SHP77 treated with DMSO at 0.1 percent for 48 hours (cell line): ENCODE measurements at regions not wholly inside any gene's neighbourhood (a gene's known extent, or its start where the extent isn't known, plus 50 kb on each side); places are given as distances from the start of the nearest gene placed in this dataset.
A peak's percentile ranks its signal among the peaks of the same experiment; 100 is the strongest.

Source experiments
- DNase-seq: peaks from one replicate; lab custom pipeline; 2025; lab: John Stamatoyannopoulos, UW

GRCh38 chr16:85541980-85542900 lies 70.9 kb upstream of the GSE1 start:
- DNase-seq: no peak

DNA sequence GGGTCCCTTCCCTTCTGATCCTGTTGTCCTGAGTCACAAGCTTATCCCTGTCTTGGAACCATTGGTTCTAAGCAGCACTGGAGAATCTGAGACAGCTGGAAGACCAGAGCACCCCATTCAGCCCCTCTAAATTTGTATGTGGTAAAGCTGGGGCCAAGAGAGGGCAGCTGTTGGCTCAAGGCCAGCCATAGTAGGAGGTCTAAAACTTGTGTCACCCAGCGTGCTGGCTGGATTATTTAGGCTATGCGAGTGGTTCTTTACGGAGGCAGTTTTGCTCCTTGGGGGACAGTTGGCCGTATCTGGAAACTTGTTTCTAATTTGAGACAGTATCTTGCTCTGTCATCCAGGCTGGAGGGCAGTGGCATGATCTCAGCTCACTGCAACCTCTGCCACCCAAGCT lies 69.6 kb upstream of the GSE1 start:
- DNase-seq: no peak

GRCh38 chr16:85544016-85544415 lies 69.1 kb upstream of the GSE1 start:
- no peak for DNase-seq

- no peak for DNase-seq
Measured at GRCh38 chr16:85544668-85545067, 68.5 kb upstream of the GSE1 start.

GRCh38 chr16:85545227-85545818 lies 67.8 kb upstream of the GSE1 start:
- DNase-seq: no peak

GRCh38 chr16:85546585-85547447 lies 66.3 kb upstream of the GSE1 start:
- DNase-seq: no peak

DNA sequence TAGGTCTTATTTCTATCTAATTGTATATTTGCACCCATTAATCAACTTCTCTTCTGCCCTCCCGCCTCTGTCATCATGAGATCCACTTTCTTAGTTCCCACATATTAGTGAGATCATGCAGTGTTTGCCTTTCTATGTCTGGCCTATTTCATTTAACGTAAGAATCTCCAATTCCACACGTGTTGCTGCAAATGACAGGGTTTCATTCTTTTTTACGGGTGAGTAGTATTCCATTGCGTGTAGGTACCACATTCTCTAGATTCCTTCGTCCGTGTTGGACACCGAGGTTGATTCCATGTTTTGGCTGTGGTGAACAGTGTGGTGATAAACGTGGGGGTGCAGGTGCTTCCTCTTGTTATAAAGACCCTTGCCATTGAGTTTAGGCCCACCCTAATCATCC lies 64.7 kb upstream of the GSE1 start:
- DNase-seq: no peak

DNA sequence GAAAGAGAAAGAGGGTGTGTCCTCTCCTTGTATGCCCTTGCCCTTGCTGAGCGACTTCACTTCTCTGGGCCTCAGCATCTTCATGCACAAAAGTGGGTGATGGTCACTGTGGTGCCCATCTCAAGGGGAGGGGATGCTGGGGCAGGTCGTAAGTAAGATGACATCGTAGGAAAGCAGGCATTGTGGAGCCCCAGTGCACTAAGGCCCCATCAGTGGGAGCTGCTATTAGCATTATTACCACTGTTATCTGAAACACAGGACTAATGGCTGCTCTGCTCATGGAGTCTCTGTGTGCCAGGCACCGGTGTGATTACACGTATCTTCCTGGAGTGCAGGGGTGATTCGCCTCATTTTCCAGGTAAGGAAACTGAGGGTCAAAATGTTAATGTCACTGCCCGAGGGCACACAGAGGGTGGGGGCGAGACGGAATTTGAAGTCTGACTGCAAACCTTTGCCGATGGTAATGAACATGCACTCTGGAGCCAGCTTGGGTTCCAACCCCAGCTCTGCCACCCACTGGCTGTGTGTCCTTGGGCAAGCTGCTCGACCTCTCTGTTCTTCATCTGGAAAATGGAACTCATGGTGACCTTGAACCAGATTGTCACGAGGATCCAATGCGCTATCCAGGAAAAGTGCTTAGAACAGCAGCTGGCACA lies 63.2 kb upstream of the GSE1 start:
- no peak for DNase-seq

DNA sequence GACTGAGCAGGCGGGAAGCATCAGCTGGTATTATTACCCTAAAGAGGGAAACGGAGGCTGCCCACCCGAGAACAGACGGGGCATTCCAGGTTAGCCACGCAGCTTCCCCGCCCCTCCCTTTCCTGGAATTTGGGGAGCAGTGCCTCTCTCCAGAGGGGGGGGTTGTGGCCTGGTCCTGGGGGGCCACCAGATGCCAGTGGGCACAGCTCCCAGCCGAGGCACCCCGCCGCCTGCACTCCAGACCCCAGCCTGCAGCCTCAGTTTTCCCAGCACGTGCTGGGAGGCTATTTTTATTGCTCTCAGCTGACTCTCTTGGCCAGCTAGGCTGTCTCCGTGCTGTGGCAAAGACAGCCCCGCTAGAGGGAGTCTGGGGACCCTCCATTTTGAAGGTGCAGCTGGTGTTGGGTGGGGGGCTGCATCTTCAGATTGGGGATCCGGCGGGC lies 62.7 kb upstream of the GSE1 start:
- DNase-seq: no peak

- DNase-seq: no peak
Measured at GRCh38 chr16:85550953-85551924, 61.9 kb upstream of the GSE1 start.

DNA sequence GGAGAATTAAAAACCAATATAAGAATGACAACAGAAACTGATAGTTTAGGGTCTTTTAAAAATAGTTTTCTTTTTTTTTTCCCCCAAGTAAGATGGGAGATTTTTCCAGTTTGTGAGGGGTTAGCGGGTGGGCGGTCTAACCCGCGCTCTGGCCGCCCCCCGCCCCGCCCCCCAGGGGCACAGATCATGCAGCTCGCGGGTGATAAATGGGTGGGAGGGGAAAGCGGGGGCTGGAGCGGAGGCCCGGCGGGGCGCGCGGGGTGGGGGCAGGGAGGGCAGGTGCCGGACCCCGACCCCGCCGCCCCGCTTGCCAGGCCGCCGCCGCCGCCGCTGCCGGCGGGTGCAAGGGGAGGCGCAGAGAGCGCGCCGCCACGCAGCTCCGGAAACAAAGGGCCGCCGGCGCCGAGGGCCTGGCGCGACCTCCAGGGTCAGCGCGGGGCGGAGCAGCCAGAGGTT lies 60.1 kb upstream of the GSE1 start:
- DNase-seq: no peak

- peak; percentile 70 for DNase-seq
Measured at GRCh38 chr16:85553436-85554113, 59.5 kb upstream of the GSE1 start.

DNA sequence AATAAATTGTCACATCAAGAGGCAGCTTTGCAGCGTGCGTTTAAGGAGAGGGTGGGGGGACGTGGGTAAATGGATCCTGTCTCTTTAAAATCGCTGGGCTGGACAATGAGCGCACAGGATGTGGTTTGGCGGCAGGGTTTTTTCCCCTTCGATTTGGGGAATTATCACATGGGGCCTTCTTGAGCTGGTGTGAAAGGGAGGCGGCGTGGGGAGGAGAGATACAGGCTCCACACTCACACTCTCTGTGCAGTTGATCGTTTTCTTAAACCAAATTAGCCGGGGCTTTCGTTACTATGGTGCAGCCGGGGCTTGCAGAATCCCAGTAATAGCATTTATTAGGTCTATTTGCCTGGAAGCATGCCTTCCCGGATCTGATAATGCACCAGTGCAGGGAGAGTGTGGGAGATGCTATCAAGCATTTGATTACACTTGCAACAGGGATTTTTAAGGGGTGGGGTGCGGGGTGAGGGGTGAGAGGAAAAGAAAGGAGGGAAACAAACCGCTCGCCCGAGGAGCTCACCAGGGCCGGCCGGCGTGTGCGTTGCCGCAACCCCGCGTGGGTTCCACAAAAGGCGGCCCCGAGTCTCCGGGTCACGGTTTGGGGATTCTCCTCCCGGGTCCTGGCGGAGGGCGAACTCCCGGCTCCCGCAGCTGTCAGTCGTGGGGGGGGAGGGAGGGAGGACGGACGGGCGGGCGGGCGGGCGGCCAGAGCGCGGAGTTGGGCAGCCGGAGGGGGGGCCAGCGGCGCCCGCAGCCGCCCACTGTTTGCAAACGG lies 58.8 kb upstream of the GSE1 start:
- DNase-seq: peak; percentile 41

DNA sequence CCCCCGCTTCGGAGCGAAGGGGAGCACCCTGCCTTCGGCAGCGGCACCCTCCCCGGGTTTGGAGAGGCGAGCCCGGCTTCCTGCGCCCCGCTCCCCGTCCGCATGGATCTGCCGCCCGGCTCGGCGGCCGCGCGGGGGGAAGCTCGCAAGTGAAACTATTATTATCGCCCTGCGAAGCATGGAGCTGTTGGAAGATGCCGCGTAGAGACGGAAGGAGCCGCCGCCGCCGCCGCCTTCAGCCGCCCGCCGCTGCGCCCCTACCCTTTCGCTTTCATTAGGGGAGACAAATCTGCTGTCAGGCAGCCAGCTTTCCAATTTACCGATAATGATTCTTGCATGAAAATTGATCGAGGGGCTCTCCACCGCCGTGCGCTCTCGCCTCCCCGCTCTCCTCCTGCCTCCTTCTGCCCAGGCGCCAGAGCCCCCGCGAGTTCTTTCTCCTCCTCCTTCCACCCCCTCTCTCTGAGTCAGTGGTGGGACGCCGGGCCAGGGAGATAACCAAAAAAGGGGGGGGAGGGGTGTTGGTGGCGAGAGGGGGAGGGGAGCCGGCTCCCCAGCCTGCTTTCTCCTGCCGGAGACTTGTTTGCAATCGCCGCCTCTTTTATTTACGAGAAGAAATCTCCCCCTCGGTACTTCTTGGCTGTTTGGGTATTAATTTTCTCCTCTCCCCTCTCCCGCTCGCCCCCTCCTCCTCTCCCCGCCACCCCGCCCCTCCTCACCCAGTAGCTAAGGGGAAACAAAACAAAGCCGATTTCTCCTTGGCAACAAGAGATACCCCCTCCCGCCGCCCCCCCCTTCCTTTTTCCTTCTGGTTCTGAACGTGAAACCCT lies 58.0 kb upstream of the GSE1 start:
- DNase-seq: peak; percentile 43

- DNase-seq: no peak
Measured at GRCh38 chr16:85555719-85556455, 57.2 kb upstream of the GSE1 start.

- no peak for DNase-seq
Measured at GRCh38 chr16:85556456-85557082, 56.6 kb upstream of the GSE1 start.
